Prostate gland (tissue), 2 donors: ENCODE measurements at regions not wholly inside any gene's neighbourhood (a gene's known extent, or its start where the extent isn't known, plus 50 kb on each side); places are given as distances from the start of the nearest gene placed in this dataset.

Experiments
- CTCF ChIP-seq, 4 experiments: fragments of 200-600 bp in 2 of 4; fragments of 450-650 bp in 2 of 4; sonication (generic) in 2 of 4; IDR thresholded peaks; 1 replicate in 3 of 4; 2 replicates in 1 of 4; pipeline ENCODE4 v1.5.1; 2016 to 2019; ENCODE audit warnings: antibody characterized with exemption in 4 of 4, mild to moderate bottlenecking in 2 of 4, moderate library complexity in 2 of 4
- POLR2A ChIP-seq: fragments of 450-650 bp; IDR thresholded peaks from one replicate; pipeline ENCODE4 v1.6.1; 2016; ENCODE audit warnings: antibody characterized with exemption, mild to moderate bottlenecking
- POLR2AphosphoS5 ChIP-seq: sonication (generic); formaldehyde crosslinking; IDR thresholded peaks from one replicate; pipeline ENCODE4 v1.6.1; 2017; ENCODE audit warnings: antibody characterized with exemption

- TF ChIP-seq CTCF (IDR thresholded peaks at IDR 0.05) = no peak
- no peak for TF ChIP-seq POLR2A
- no peak for TF ChIP-seq POLR2AphosphoS5
Measured at GRCh38 chr3:18779704-18780103, 354.6 kb upstream of the SATB1 start.
